ENCODE measurements at regions not wholly inside any gene's neighbourhood (a gene's known extent, or its start where the extent isn't known, plus 50 kb on each side); places are given as distances from the start of the nearest gene placed in this dataset.
A peak's percentile ranks its signal among the peaks of the same experiment; 100 is the strongest.
"Not testable (repeated sequence)": the region's sequence is repeated elsewhere in the genome, so short reads cannot be mapped to it uniquely, and the experiment has no call there.

DNA sequence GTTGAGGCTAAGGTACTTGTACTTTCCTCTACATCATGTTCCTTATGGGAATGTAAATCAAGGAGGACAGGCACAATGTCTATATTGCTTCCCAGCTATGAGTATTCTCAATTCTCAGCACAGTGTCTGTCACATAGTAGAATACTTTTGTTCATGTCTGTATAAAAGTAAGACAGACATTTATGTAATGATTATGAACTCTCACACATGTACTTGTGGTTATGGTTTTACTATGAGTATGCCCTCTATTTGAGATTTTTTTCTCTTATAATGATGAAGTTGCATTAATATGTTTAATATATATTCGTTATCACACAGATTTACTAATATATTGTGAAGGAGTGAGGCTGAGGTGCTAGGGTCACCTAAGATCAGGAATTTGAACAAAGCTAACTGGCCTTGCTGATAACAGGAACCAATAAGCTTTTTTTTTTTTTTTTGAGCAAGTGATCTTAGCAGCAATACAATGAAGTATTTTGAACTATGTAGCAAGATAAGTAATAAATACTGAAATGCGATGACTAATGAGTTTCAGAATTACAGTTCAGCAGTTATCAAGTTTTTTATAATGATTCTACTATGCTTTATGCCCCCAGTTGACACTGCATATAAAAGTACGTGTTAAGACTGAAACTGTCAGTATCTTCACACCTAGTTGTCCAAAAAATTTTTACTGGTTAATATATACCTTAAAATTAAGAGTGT lies 623.1 kb downstream of the HTR1B start:
- no peak for DNase-seq

GRCh38 chr6:76839505-76839904 lies 623.8 kb downstream of the HTR1B start:
- no peak for DNase-seq

DNA sequence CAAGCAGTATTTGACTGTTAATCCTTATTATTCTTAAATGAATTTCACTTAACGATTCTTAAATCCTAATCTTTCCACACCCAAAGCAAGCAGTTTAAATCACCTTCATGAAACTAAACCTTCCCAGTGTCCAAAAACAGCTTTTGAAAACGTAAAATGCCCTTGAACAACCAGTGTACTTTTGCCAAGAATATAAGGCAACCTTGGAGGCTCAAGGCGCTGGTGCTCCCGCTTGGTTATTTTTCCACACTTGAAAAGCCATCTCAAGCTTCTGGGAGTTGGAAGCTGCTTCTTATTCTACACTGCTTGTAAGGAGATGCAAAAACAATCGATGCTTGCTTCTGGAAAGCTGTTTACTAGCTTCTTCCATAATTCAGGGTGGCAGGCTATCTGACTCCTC lies 625.7 kb downstream of the HTR1B start:
- DNase-seq = no peak

DNA sequence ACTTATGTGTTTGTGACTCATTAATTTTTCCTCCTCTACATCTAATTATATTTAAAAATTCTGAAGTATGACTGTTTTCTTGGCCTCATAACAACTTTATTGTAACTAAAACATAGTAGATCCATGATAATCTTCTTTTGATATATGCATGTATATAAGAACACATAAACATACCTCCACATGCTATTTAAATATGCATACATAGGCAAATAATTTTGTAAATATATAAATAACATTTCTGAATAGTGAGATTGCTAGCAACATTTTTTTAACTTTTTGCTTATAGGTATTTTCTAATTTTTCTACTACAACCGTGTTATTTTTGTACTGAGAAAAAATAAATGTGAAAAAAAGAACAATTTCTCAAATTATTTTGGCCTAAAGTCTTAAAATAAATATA lies 627.6 kb downstream of the HTR1B start:
- DNase-seq = no peak

DNA sequence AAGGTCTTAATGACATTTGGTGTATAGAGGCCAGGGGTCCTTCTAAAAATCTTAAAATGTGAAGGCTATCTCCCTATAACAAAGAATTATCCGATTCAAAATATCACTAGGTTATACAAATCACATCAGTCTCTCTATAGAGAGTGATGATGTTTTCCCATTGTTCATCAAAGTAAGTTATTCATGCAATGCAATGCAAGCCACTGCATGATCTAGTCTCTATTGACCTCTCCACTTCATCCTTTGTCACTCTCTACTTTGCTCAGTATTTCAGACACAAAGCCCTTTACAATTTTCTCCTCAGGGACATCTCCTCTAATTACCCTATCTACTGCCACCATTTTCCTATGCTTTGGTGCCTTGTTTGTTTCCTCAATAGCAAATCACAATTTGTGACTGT lies 628.0 kb downstream of the HTR1B start:
- DNase-seq = no peak

GRCh38 chr6:76834399-76834798 lies 628.9 kb downstream of the HTR1B start:
- no peak for DNase-seq

- no peak for DNase-seq
Measured at GRCh38 chr6:76831299-76831698, 632.0 kb downstream of the HTR1B start.

GRCh38 chr6:76823578-76823977 lies 639.7 kb downstream of the HTR1B start:
- not testable (repeated sequence) for DNase-seq

DNA sequence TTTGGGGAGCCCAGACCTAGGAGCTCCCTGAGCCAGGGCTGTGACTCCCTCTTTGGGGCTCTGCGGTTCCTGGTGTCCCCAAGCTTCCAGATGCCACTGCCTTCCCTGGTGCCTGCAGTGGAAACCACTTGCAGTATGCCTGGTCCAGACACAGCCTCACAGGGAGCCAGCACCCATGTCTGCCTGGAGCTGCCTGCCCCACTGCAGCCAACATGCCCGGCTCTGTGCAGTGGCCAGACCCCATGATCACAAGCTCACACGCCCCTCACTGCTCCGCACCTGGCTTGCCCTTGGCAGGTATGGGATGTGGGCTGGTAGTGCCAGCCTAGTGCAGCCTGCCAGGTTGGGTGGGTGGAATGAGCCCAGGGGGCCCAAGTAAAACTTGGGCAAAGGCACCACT lies 644.8 kb downstream of the HTR1B start:
- DNase-seq = no peak

GRCh38 chr6:76817429-76817828 lies 645.9 kb downstream of the HTR1B start:
- DNase-seq = no peak

- peak; percentile 4 for DNase-seq
Measured at GRCh38 chr6:76814496-76815458, 648.5 kb downstream of the HTR1B start.

DNA sequence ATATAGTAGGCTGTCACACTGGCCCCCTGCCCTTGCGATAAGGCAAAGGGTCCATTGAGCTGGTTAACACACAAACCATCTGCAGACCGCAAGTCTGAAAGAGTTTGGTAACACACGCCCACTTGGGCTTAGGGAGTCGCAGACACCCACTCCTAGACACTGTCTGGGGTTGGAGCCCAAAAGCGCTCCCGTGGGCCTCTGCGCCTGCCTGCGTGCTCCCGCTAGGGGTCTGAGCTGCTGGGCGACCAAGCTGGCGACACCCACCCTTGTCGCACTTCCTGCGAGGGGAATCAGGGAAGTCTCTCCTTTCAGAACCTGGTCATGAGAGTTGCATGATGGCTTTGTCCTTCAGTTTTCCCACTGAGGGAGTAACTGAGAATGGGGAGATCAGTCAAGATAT lies 653.0 kb downstream of the HTR1B start:
- no peak for DNase-seq

- no peak for DNase-seq
Measured at GRCh38 chr6:76803038-76803580, 660.2 kb downstream of the HTR1B start.

DNA sequence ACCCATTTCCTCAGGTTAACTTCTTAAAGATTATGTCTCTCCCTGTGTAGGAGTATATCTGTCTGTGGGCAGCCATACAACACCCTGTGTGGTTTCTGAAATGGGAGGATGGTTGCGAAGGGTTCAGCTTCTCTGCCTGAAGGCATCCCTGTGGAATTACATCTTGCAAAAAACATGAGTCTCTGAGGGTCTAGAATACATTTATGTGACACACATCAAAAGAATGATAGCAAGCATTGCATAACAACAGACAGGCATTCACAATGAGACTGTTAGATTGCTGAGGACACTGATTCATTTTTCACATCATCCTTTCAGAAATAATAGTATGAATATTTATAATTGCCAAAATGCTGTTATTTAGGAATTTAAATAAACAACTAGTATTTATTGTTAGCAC lies 670.9 kb downstream of the HTR1B start:
- no peak for DNase-seq

DNA sequence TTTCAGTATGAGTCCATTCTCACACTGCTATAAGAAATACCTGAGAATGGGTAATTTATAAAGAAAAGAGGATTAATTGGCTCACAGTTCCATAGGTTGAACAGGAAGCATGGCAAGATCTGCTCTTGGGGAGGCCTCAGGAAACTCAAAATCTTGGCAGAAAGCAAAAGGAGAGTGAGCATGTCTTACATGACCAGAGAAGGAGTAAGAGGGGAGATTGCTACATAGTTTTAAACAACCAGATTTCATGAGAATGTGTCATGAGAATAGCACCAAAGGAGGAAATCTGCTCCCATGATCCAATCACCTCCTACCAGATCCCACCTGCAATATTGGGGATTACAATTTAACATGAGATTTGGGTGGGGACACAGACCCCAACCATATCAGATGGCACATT lies 672.4 kb downstream of the HTR1B start:
- no peak for DNase-seq

DNA sequence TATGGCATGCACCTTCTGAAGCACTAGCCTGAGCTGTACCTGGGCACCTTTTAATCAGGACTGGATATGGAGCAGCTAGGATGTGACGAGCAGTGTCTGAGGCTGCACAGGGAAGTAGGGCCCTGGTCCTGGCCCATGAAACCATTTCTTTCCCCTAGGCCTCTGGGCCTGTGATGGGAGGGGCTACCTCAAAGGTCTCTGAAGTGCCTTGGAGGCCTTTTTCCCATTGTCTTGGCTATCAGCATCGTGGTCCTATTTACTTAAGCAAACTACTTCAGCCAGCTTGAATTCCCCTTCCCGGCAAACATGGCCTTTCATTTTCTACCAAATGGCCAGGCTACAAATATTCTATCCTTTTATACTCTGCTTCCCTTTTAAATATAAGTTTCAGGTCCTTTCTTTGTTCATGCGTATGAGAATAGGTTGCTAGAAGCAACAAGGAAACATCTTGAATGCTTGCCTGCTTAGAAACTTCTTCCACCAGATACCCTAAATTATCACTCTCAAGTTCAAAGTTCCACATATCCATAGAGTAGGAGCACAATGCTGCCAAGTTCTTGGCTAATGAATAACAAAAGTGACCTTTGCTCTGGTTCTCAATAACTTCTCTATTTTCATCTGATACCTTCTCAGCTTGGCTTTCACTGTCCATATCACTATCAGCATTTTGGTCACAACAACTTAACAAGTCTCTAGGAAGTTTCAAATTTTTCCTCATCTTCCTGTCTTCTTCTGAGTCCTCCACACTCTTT lies 673.1 kb downstream of the HTR1B start:
- no peak for DNase-seq

GRCh38 chr6:76789580-76789979 lies 673.7 kb downstream of the HTR1B start:
- DNase-seq = no peak

DNA sequence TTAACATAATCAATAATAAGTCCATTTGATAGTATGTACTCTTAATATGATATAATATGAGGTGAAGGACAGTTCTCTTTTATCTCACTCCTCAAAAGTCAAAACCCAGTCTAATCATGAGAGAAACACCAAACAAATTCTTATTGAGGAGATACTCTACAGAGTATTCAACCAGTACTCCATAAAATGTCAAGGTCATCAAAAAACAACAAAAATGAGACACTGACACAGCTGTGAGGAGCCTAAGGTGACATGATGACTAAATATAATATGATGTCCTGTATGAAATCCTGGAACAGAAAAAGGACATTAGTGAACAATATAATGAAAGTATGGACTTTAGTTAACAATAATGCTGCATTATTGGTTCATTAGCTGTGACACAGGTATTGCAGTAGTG lies 675.1 kb downstream of the HTR1B start:
- no peak for DNase-seq

GRCh38 chr6:76779068-76779467 lies 684.2 kb downstream of the HTR1B start:
- no peak for DNase-seq

DNA sequence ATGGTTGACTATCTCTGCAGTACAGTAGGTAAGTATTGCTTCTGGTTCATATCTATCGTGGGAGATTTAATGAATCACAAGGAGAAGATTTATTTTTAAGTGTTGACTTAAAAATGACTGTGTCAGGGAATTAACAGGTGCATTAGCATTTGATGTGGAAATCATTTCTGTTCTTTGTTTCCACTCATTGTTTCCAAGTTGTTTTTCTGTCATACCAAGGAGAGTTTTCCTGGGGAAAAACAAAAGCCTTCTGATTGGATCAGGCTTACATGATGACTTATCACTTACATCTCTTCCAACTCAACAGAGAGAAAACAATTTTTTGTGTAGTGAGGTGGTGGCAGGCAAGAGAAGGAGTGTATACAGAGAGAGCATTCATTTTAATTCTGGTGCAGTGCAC lies 686.4 kb downstream of the HTR1B start:
- no peak for DNase-seq

GRCh38 chr6:76774781-76775384 lies 688.4 kb downstream of the HTR1B start:
- DNase-seq = no peak

DNA sequence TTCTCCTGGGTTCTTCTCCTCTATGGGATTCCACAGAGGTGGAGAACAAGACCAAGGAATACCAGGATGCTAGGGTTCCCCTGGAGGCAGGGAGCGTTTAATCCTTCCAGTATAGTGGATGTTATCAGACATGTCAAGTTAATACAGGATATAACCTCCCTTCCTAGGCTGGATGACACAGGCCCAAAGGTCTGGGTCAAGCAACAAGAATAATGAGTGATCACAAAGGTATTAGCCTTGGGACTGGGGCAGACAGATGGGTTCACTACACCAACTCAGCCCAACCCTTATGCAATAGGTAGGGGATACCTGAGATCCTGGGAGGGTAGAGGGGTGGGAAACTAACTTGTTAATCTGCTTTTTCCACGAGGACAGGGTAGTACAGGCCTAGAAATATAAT lies 690.3 kb downstream of the HTR1B start:
- DNase-seq = no peak

Data from skin of body (tissue), 1 donor.